ENCODE measurements at regions not wholly inside any gene's neighbourhood (a gene's known extent, or its start where the extent isn't known, plus 50 kb on each side); places are given as distances from the start of the nearest gene placed in this dataset.
"Not testable (repeated sequence)": the region's sequence is repeated elsewhere in the genome, so short reads cannot be mapped to it uniquely, and the experiment has no call there.

DNA sequence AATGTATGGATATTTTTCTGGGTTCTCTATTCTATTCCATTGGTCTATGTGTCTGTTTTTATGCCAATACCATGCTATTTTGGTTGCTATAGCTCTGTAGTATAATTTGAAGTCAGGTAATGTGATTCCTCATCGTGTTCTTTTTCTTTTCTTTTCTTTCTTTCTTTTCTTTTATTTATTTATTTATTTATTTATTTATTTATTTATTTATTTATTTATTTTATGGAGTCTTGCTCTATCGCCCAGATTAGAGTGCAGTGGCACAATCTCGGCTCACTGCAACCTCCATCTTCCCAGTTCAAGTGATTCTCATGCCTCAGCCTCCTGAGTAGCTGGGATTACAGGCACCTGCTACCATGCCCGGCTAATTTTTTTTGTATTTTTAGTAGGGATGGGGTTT is 315.2 kb downstream of the SV2B start:
- not testable (repeated sequence) for DNase-seq

DNA sequence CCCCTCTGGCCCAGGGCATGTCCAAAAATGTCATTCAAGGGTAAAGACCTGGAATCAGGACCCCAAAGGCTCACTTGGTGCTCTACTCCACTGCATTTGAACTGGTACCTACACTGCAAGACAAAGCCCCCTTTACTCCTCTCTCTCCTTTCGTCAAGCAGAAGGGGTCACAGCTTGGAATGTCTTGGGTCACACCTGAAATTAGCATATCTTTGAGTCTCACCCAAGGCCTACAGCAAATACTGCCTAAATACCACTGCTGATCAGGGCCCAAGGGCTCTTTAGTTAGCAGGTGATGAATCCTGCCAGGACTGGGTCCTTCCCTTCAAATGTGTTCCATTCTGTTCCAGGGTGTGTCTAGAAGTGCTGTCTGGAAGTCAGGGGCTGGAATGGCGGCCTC is 320.6 kb downstream of the SV2B start:
- no peak for DNase-seq

DNA sequence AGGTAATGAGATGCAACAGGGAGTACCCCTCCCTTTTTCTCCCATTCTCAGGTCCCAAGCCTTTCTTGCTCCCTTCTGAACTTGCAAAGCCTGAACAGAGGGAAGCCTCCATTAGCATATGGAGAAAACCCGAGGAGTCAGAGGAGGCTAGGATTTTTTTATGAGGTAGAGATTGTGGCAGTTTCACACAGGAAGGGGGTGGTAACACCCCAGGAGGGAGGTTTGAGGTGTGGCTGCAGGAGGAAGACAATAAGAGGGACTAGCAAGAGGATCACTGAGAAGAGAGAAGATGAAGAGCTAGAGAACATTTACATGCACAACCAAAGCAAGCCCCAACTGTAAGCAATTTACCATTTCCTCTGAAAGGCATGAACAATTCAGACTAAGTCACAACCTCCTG is 322.7 kb downstream of the SV2B start:
- no peak for DNase-seq

DNA sequence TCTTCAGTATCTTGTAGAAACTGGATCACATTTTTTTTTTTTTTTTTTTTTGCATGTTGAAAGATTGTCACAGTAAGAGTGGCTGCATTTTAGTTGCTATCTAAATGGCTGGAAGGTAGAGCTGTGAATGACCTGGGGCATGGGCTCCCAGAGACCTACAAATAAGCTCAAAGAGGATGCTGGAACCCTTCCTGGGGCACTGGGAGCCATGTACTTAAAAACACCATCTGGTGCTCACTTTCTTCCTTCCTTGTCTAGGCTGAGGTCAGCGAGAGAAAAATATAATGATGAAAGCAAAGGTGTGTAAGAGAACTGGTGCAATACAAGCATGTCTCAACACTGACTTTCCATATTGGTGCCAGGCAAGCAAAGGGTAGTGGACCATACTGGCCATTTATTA is 323.9 kb downstream of the SV2B start:
- no peak for DNase-seq

DNA sequence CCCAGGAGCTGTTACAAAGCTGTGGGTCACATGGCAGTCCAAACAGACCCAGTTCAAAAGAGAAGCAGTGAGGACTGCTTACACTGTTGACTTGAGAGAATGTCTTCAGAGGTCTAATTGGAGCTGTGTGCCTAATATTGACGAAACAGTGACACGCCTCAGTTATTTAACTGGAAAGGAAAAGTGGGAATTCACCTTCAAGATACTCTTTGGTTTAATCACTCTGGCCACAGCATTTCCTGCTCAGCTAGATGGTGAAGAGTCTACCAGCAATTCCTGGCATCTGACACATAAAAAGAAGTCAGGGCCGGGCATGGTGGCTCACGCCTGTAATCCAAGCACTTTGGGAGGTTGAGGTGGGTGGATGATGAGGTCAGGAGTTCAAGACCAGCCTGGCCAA is 326.4 kb downstream of the SV2B start:
- DNase-seq: no peak

DNA sequence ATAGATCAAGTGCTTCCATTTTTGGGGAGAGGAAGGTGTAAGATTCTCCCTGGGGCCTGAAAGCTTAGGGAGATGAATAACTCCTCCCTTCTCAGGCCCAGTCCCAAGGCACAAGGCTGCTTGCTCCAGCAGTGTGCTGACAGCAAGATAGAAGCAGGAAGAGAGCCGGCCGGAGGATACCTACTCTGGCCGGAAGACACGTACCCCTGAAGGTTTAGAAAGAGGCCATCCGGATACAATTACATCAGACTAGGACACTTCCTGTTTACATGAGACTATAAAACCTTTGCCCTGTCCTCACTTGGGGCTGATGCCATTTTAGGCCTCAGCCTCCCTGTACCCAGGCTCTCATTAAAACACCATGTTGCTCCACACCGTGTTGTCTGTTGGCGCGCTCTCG is 329.9 kb downstream of the SV2B start:
- DNase-seq: no peak

DNA sequence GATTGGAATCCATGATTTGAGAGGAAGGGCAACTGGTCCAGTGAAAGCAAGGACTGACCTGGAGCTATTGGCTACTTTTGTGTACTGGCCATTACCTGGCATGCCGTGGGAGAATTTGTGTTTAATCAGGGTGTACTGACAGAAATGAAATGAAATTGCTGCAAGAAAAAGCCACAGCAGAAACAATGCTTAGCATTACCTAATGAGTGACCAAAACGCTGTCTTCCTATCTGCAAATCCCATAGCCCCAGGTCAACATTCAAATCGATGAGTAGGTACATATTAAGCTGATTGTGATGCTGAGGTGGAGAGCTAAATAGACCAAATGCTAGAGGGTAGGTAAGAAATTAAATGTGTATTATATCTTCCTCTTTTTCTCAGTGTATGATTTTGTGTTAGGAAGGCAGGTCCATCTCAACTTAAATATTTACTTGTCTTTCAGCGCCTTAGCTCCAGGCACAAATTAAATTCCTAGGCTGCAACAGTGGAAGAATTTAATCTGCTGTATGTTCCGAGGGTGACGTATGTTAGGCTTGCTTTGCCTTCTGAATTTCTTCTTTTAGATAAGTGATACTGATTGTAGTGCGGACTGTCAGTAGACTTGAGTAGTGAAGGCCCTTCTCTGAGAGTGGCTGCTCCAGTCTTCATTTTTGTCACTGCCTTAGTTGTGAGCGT is 331.1 kb downstream of the SV2B start:
- no peak for DNase-seq

DNA sequence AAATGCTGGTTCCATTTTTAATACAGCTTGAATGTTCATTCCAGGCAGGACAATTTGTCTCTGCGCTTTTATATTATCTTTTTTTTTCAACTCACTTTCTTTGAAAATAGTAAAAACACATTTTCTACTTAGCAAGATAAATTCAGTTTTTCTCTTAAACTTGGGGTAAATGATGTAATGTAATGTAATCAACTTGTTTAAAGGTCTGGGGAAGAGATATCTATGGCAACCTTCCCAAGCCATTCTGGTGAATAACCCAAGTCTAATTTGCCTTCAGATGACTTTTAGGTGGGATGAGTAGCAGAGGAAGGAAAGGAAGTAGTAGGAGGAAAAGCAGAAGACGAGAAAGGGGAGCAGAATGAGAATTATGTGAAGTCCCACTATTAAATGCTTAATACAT is 335.1 kb downstream of the SV2B start:
- no peak for DNase-seq

DNA sequence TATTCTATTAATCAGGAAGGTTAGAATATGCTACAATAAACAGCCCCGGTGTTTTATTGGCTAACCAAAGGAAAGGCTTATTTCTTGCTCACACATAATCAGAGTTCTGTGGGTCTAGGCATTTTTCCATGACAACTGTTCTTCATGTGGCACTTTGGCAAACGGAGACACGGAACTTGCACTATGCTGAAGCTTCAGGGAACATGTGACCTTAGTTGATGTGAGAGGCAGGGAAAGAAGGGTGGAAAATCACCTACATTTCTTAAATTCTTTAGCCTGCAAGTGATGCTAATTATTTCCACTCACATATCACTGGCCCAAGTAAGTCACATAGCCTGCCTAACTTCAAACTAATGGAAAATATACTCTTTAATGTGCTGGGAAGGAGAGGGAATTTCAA is 344.6 kb downstream of the SV2B start:
- DNase-seq: no peak

DNA sequence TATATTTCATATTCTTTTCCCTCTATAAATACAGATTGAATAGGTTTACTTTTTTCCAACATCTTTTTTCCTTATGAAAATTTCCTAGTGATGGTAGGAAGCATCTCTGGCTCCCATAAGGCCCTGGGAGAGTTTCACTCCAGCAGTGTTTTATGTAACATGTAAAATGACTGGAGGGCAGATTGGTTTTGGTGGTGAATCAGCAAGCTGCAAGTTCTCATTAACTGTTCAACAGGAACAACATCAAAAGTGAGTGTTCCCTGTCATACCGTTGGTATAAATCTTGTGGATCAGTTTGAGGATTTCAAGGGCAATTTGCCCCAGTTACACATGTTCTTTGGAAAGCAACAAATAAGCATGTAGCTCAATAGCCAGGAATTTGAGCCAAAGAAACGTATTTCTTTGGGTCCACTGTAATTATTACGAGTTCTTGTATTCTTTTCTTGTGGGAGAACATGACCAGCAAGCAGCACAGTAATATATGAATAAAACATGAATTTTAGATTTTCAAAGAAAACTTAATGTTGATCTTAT is 345.7 kb downstream of the SV2B start:
- DNase-seq: no peak

DNA sequence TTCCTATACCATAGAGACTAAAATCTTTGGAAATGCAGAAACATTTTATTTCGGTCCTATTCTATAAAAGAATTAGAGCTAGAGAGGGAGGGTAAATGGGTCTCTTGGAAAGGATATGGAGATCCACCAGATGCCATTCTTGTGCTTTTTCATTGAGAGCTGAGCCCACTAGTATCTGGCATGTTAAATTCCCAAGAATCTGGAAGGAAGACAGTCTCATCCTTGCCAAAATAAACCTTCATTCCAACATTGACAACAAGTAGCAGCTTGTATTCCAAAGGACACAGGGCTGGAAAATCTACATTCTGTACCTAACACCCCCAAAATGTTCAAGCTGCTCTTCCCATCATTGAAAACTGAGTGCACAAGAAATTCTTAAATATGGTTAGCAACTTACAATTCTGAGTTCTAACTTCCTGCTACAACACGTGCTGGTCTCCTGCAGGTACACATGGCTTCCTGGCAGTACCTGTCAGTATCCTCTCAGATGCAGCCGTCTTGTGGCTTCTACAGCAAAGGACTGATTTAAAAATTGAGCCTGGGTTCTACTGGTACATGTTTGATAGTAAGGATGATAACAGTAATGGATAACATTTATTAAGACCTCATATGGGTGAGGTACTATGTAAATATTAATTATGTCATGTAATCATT is 348.1 kb downstream of the SV2B start:
- DNase-seq: no peak

DNA sequence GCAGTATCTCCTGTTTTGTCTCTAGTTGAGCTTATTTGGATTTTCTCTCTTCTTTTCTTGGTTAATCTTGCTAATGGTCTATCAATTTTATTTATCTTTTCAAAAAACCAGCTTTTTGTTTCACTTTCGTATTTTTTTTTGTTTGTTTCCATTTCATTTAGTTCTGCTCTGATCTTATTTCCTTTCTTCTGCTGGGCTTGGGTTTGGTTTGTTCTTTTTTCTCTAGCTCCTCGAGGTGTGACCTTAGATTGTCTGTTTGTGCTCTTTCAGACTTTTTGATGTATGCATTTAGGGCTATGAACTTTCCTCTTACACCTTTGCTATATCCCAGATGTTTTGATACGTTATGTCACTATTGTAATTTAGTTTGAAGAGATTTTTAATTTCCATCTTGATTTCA is 353.3 kb downstream of the SV2B start:
- DNase-seq: not testable (repeated sequence)

DNA sequence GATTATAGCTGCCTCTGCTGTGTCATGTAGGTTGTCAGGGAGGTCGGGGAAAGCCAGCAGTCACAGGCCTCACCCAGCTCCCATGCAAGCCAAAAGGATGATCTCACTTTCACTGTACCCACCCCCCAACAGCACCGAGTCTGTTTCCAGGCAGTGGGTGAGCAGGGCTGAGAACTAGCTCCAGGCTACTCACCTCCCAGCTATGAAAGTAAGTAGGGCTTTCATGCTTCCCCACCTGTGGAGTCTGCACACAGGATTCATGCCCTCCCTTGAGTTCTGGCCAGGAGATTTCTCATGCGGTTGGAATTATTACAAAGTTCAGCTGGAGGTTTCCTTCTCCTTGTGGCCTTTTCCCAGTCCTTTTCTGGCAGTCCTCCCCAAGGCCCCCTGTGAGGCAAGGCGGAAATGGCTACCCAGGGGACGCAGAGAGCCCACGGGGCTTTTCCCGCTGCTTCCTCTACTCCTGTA is 356.2 kb downstream of the SV2B start:
- peak in 1 of 3 experiments; percentile 42 for DNase-seq

DNA sequence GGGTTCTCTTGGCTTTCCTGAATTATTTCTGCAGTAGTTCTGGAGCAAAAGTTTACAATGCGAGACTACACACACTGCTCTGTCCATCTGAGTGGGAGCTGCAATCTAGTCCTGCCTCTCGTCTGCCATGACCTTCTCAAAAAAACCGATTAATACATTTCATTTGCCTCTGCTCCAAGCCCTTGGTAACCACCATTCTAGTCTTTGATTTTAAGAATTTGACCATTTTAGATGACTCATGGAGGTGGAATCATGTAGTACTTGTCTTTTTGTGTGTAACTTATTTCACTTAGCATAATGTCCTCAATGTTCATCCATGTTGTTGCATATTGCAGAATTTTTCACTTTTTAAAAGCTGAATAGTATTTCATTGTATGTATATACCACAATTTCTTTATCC is 356.9 kb downstream of the SV2B start:
- DNase-seq: no peak

DNA sequence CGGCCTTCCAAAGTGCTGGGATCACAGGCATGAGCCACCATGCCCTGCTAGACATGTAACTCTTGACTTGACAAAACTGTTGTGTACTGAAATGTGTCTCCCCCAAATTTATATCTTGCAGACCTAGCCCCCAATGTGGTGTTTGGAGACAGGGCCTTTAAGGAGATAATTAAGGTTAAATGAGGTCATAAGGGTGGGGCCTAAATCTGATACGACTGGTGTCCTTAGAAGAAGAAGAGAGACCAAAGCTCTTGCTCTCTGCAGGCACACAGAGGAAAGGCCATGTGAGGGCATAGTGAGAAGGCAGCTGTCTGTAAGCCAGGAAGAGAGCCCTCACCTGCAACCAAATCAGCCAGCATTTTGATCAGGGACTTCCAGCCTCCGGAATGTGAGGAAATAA is 361.3 kb downstream of the SV2B start:
- no peak for DNase-seq

DNA sequence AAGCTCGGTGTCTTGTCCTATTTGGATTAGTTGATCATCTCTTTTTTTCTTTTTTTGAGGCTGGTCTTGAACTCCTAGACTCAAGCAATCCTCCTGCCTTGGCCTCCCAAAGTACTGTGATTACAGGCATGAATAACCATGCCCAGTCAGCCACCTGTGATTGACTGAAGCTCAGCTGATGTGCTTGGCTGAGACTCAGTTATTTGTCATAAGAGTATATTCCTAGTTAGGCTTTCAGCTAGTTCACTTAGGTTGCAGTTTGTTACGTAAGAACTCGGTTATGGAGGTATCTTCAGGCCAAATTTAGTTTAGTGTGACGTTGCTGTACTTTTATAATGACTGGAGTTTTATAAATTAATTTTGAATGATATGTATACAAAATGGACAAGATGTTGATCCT is 365.0 kb downstream of the SV2B start:
- no peak for DNase-seq

DNA sequence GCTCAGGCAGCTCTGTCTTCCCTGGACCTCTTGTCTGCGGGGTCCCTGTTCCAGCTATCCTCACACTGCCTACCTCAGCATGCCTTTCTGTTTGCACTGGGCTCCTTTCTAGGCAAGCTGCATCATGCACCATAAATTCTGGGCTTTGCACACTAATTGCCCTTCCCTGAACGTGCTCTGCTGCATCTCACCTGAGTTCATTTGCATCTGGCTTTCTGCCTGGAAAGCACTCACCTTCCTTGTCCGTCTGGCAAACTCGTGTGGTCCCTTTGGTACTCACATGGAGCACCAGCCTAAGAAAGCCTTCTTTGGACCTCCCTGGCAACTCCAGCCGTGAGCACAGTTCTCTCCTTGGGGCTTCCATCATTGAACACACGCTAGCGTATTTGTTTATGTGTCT is 365.6 kb downstream of the SV2B start:
- DNase-seq: peak; percentile 64 to 94 (median 89)

DNA sequence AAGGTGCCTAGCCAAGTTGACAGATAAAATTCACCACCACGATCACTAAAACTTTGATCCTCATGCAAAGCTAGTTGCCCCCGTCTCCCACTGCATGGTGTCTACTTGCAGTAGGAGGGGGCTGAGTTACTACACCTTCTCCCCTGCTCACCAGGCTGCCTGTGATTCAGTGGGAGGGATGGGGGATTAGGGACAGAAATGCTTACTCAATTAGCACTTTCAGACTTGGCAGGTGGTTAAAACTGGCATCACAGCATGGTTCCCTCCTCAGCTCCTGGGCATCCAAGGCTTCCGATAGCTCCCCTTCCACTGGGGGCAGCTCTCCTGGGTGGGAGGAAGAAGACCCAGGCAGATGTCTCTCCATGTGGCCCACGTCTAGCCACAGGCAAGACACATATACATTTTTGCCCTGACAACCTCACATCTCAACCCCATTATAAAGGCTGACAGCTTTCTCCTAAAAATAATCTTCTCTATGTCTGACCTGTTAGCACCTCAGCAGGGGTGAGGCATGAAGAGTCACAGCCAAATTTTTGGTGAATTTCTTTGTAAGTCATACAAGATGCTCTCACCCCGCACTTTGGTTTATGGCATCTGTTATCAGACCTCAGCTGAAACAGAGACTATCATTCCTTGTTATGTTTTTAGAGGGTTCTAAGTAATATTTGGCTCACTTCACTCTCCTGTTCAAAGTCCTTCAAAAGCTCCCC is 369.0 kb downstream of the SV2B start:
- peak in 1 of 3 experiments; percentile 40 for DNase-seq

DNA sequence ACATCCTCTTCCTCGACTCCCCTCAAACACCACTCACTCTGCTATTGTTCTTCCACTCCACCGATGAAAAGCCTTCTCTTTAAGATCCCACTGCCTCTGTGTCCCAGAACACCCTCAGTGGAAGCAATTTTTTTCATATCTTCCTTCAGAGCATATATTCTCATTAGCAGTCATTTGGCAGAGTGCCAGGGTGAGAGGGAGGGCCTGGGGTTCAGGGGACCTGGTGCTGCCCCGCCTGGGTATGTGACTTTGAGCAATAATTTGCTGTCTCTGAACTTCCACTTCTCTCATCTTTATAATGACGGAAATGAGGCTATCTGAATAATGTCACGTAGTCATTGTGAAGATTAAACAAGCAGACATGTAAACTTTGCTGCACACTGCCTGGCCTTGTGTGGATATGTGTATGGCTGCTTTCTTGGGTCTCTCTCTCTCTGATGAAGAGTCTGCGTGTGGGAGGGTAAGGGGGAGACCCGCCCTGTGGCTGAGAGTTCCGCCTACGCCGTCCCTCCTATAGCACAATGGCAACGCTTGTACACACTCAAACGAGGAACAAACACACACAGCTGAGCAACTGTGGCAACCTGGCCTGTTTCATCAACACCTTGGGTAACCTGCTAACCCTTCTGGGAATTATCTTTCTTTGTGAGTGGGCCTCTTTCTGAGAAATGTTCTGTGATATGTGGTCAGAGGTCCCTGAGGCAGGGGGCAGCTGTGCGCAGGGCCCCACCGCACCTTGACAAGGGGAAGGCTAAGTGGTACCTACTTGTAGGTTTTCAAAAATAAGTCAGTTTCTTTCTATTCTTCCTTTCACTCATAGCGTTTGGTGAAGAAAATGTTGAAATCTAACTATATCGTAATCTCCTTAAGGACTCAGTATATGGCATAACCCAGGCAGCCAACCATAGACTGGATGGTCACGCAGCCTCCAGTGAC is 369.8 kb downstream of the SV2B start:
- peak in 1 of 3 experiments; percentile 28 for DNase-seq

DNA sequence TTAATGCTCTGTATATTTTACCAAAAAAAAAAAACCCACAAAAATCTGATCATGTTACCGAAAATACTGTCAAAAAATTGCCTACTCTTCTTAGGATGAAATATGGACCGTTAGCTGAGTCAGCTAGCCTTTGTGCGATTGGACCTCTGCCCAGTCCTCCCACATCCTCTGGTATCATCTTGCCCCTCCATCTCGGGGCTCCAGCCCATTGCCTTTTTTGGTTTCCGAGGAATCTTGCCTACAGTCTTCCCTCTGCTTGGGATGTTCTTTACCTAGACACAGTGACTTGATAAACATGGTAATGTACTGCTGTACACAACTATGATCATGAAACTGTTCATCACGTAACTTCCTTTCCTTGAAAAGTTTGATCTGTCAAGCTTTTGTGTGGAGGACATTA is 371.4 kb downstream of the SV2B start:
- DNase-seq: no peak

DNA sequence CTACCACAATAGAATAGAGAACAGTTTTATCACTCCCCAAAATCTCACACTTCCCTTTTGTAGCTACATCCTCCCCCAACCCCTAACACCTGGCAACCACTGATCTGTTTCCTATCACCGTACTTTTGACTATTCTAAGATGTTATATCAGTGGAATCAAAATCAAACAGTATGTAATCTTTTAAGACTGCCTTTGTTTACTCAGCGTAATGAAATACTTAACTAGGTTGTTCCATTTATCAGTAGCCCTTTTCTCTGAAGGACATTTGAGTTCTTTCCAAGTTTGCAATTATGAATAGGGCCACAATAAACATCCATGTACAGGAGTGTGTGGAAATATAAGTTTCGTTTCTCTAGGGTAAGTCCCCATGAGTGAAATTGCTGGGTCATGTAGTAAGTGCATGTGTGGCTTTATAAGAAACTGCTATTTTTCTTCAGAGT is 372.3 kb downstream of the SV2B start:
- no peak for DNase-seq

DNA sequence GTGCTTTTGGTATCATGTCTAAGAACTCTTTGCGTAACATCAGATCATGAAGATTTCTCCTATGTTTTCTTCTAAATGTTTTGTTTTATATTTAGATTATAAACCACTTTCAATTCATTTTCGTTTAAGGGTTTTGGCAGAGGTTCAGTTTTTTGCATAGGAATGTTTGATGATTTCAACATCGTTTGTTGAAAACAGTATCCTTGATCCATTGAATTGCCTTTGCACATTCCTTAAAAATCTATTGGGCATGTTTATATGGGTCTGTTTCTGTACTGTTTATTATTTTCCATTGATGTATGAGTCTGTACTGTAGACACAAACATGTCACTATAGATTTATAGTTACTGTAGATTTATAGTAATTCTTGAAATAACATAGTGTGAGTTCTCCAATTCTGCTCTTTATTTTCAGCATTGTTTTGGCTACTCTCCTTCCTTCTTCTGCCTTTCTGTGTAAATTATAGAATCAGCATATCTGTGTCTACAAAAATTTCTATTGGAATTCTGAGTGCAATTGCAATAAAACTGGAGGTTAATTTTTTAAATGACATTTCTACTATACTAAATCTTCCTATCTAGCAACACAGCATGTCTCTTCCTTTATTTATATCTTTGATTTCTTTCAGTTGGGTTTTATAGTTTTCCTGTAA is 374.0 kb downstream of the SV2B start:
- no peak for DNase-seq

All from NCI-H1417 (cell line).